ENCODE measurements at regions not wholly inside any gene's neighbourhood (a gene's known extent, or its start where the extent isn't known, plus 50 kb on each side); places are given as distances from the start of the nearest gene placed in this dataset.

GRCh38 chr4:13844740-13845139, 217.2 kb upstream of the BOD1L1 start:
- no peaks in the 10 kb centered on the region for H3K27me3 Mint-ChIP-seq
- H3K36me3 Mint-ChIP-seq (ENCODE audit: low read depth): no peaks in the 10 kb centered on the region
- H3K4me1 Mint-ChIP-seq (ENCODE audit: low read depth): peaks cover 8% of the 10 kb centered on the region
- H3K4me3 Mint-ChIP-seq: no peak overlapping the region
- H3K27ac Mint-ChIP-seq: no peak overlapping the region
- DNase-seq: no peak
- H3K9me3 Mint-ChIP-seq: no peaks in the 10 kb centered on the region

- Mint-ChIP-seq H3K27me3 (no peaks in the 10 kb centered on the region), H3K36me3 (ENCODE audit: low read depth) (no peaks in the 10 kb centered on the region), H3K4me3 (no peak overlapping the region), H3K27ac (no peak overlapping the region), H3K4me1 (ENCODE audit: low read depth) (peaks cover 8% of the 10 kb centered on the region), H3K9me3 (no peaks in the 10 kb centered on the region)
- no peak for DNase-seq
Measured at GRCh38 chr4:13849778-13850177, 222.3 kb upstream of the BOD1L1 start.

DNA sequence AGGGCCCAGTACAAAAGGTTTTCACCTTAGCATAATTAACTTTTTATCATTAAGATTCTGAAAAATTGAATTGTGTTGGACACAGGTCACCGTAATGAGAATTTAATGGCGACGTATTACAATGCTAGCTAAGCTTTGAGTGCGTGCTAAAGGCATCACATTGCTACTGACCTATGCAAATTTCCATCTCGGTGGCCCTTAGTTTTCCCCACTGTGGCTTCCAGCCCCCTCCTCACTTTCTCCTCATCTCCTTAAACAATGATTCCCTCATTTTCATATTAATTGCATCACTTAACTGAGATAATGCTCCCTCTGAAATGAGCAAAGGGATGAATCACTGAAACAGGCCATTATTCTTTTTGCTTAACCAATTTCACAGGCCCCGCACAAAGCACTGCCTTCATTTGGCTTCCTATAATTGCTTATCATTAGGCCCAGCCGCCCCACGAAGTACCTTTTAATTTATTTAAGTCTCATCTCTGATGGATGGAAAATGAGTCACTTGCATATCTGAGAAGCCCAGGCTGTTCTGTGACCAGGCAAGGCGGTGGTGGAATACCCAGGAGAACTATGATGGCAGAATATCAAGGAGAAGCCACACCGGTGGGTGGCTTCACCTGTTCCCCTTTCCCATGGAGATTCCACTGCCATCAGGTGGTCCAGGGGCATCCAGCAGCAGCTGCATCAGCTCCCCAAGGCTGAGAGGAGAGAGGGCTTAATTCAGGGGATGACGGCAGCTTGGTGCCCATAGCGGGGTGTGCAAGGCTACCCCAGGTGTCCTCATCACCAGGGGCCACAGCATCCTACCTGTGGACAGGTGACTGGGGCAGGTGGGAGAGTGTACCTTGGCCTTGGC, 223.8 kb upstream of the BOD1L1 start:
- Mint-ChIP-seq H3K9me3 (peaks cover 2% of the 10 kb centered on the region), H3K36me3 (ENCODE audit: low read depth) (no peaks in the 10 kb centered on the region), H3K27me3 (no peaks in the 10 kb centered on the region), H3K27ac (no peak overlapping the region), H3K4me3 (no peak overlapping the region), H3K4me1 (ENCODE audit: low read depth) (peaks cover 8% of the 10 kb centered on the region)
- DNase-seq: no peak

- no peak overlapping the region for H3K27ac Mint-ChIP-seq
- no peaks in the 10 kb centered on the region for H3K27me3 Mint-ChIP-seq
- H3K4me1 Mint-ChIP-seq (ENCODE audit: low read depth): peaks cover 8% of the 10 kb centered on the region
- no peak for DNase-seq
- H3K9me3 Mint-ChIP-seq: peaks cover 2% of the 10 kb centered on the region
- H3K36me3 Mint-ChIP-seq (ENCODE audit: low read depth): no peaks in the 10 kb centered on the region
- no peak overlapping the region for H3K4me3 Mint-ChIP-seq
Measured at GRCh38 chr4:13852411-13852810, 224.9 kb upstream of the BOD1L1 start.

DNA sequence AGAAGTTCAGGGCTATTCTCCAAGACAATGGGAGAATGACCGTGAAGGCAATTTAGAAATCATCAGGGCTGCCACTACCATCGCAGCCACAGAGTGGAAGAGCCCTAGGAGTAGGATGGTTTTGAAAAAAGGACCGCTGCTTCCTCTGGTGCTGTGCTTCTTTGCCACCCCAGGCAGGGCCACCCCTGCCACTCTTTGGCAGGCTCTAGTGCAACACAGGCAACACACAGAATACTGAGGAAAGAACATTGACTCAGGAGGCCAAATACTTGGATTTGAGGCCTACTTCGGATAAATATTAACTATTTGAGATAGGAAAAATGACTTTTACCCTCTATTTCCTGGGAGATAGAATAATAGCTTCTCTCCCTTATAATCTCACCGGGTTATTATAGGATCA, 228.9 kb upstream of the BOD1L1 start:
- H3K4me3 Mint-ChIP-seq: no peak overlapping the region
- no peaks in the 10 kb centered on the region for H3K4me1 Mint-ChIP-seq (ENCODE audit: low read depth)
- peaks cover 2% of the 10 kb centered on the region for H3K9me3 Mint-ChIP-seq
- H3K27me3 Mint-ChIP-seq: no peaks in the 10 kb centered on the region
- no peaks in the 10 kb centered on the region for H3K36me3 Mint-ChIP-seq (ENCODE audit: low read depth)
- H3K27ac Mint-ChIP-seq: no peak overlapping the region
- DNase-seq: no peak

GRCh38 chr4:13857397-13857796, 229.9 kb upstream of the BOD1L1 start:
- Mint-ChIP-seq H3K4me1 (ENCODE audit: low read depth) (no peaks in the 10 kb centered on the region), H3K4me3 (no peak overlapping the region), H3K27ac (no peak overlapping the region), H3K36me3 (ENCODE audit: low read depth) (no peaks in the 10 kb centered on the region), H3K27me3 (no peaks in the 10 kb centered on the region), H3K9me3 (peaks cover 5% of the 10 kb centered on the region)
- DNase-seq: no peak

DNA sequence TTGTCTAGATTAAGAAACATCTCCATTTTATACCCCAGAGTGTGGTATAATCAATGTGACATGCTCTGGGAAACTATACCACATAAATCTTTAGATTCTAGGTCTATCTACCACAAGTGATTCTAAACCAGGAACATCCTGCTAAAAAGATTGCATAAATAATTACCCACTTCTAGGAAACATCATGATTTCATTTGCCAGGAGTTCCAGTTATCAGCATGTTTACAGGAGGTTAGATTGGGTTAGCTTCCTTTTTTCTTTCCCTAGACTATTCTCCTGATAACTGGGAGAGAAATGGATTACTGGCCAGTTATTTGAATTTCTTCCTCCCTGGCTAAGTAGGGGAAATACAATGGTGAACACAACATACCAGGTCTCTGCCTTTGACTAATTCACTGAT, 230.3 kb upstream of the BOD1L1 start:
- Mint-ChIP-seq H3K9me3 (peaks cover 8% of the 10 kb centered on the region), H3K27ac (no peak overlapping the region), H3K4me3 (no peak overlapping the region), H3K36me3 (ENCODE audit: low read depth) (no peaks in the 10 kb centered on the region), H3K27me3 (no peaks in the 10 kb centered on the region), H3K4me1 (ENCODE audit: low read depth) (no peaks in the 10 kb centered on the region)
- DNase-seq: no peak

- Mint-ChIP-seq H3K27me3 (no peaks in the 10 kb centered on the region), H3K4me3 (no peak overlapping the region), H3K4me1 (ENCODE audit: low read depth) (no peaks in the 10 kb centered on the region), H3K36me3 (ENCODE audit: low read depth) (no peaks in the 10 kb centered on the region), H3K27ac (no peak overlapping the region), H3K9me3 (peaks cover 15% of the 10 kb centered on the region)
- DNase-seq: no peak
Measured at GRCh38 chr4:13859423-13859822, 231.9 kb upstream of the BOD1L1 start.

- no peak overlapping the region for H3K4me3 Mint-ChIP-seq
- DNase-seq: no peak
- H3K36me3 Mint-ChIP-seq (ENCODE audit: low read depth): no peaks in the 10 kb centered on the region
- peaks cover 13% of the 10 kb centered on the region for H3K9me3 Mint-ChIP-seq
- no peaks in the 10 kb centered on the region for H3K4me1 Mint-ChIP-seq (ENCODE audit: low read depth)
- H3K27me3 Mint-ChIP-seq: no peaks in the 10 kb centered on the region
- no peak overlapping the region for H3K27ac Mint-ChIP-seq
Measured at GRCh38 chr4:13860126-13860525, 232.6 kb upstream of the BOD1L1 start.

- no peaks in the 10 kb centered on the region for H3K36me3 Mint-ChIP-seq (ENCODE audit: low read depth)
- no peak overlapping the region for H3K27ac Mint-ChIP-seq
- H3K9me3 Mint-ChIP-seq: peaks cover 13% of the 10 kb centered on the region
- H3K4me3 Mint-ChIP-seq: no peak overlapping the region
- no peaks in the 10 kb centered on the region for H3K27me3 Mint-ChIP-seq
- no peak for DNase-seq
- no peaks in the 10 kb centered on the region for H3K4me1 Mint-ChIP-seq (ENCODE audit: low read depth)
Measured at GRCh38 chr4:13865871-13866669, 238.5 kb upstream of the BOD1L1 start.

GRCh38 chr4:13866881-13867280, 239.4 kb upstream of the BOD1L1 start:
- Mint-ChIP-seq H3K9me3 (peaks cover 13% of the 10 kb centered on the region), H3K4me3 (no peak overlapping the region), H3K36me3 (ENCODE audit: low read depth) (no peaks in the 10 kb centered on the region), H3K27me3 (no peaks in the 10 kb centered on the region), H3K4me1 (ENCODE audit: low read depth) (no peaks in the 10 kb centered on the region), H3K27ac (no peak overlapping the region)
- no peak for DNase-seq

DNA sequence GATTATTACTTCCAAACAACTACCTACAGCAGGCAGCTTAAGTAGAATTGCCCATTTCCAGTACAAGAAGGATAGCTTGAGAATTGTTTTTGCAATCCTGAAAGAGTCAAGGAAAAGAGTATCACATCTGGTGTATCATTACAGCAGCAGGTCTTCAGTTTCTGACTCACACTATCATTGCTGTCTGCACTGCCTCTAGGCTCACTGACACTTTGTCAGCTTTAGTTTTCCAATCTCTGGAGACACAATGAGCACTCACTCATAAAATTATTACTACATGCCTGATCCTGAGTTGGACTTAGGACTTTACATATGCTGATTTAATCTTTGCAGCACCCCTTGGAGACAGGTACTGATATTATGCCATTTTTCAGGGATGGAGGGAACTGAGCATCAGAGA, 244.6 kb upstream of the BOD1L1 start:
- H3K4me3 Mint-ChIP-seq: no peak overlapping the region
- H3K4me1 Mint-ChIP-seq (ENCODE audit: low read depth): no peaks in the 10 kb centered on the region

DNA sequence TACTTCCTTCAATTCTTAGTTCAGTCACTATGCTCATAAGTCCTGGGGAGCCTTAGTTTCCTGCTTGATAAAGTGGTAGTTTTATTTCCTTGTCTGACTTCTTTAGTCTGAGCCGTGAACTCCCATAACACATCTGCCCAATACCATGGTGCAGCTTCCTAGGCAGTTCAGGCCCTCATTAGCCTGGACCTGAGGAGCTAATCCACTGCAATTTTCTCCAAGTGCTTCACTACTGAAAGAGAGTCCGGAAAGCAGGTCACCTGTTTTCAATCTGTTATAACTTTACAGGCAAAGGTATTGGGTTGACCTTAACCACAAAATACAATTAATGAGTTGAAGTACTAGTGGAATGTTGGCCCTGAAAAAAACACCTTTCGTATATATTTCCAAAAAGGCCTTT, 245.4 kb upstream of the BOD1L1 start:
- Mint-ChIP-seq H3K4me1 (ENCODE audit: low read depth) (no peaks in the 10 kb centered on the region), H3K4me3 (no peak overlapping the region), H3K9me3 (no peaks in the 10 kb centered on the region), H3K36me3 (ENCODE audit: low read depth) (no peaks in the 10 kb centered on the region), H3K27me3 (no peaks in the 10 kb centered on the region), H3K27ac (no peak overlapping the region)
- DNase-seq: no peak

More for the DNA sequence above, 244.6 kb upstream of the BOD1L1 start:
- Mint-ChIP-seq H3K36me3 (ENCODE audit: low read depth) (no peaks in the 10 kb centered on the region), H3K9me3 (no peaks in the 10 kb centered on the region), H3K27ac (no peak overlapping the region), H3K27me3 (no peaks in the 10 kb centered on the region)
- no peak for DNase-seq

- no peaks in the 10 kb centered on the region for H3K4me1 Mint-ChIP-seq (ENCODE audit: low read depth)
- H3K9me3 Mint-ChIP-seq: no peaks in the 10 kb centered on the region
- H3K27me3 Mint-ChIP-seq: no peaks in the 10 kb centered on the region
- H3K36me3 Mint-ChIP-seq (ENCODE audit: low read depth): no peaks in the 10 kb centered on the region
- H3K4me3 Mint-ChIP-seq: no peak overlapping the region
- no peak overlapping the region for H3K27ac Mint-ChIP-seq
- DNase-seq: no peak
Measured at GRCh38 chr4:13875181-13875580, 247.7 kb upstream of the BOD1L1 start.

- H3K36me3 Mint-ChIP-seq (ENCODE audit: low read depth): no peaks in the 10 kb centered on the region
- no peak overlapping the region for H3K4me3 Mint-ChIP-seq
- no peaks in the 10 kb centered on the region for H3K9me3 Mint-ChIP-seq
- no peaks in the 10 kb centered on the region for H3K4me1 Mint-ChIP-seq (ENCODE audit: low read depth)
- DNase-seq: no peak
- no peak overlapping the region for H3K27ac Mint-ChIP-seq
- H3K27me3 Mint-ChIP-seq: no peaks in the 10 kb centered on the region
Measured at GRCh38 chr4:13876131-13876530, 248.6 kb upstream of the BOD1L1 start.

All from activated T-cell treated with anti-CD3 and anti-CD28 coated beads, Interleukin-2, amount 50 U/mL, for 24 hours (primary cell).